Neuron (in vitro differentiated cells): ENCODE measurements at regions not wholly inside any gene's neighbourhood (a gene's known extent, or its start where the extent isn't known, plus 50 kb on each side); places are given as distances from the start of the nearest gene placed in this dataset.
"Not testable (repeated sequence)": the region's sequence is repeated elsewhere in the genome, so short reads cannot be mapped to it uniquely, and the experiment has no call there.

Experiments used
- H2AFZ ChIP-seq: one replicate; pipeline ENCODE4 v1.6.1; 2013; ENCODE audit warnings: low read depth, mild to moderate bottlenecking, inconsistent platforms, low read length, moderate library complexity
- H3K27me3 ChIP-seq: one replicate; pipeline ENCODE4 v1.6.1; 2013; ENCODE audit warnings: low read length; ENCODE audit not compliant: insufficient read depth
- H3K36me3 ChIP-seq: one replicate; pipeline ENCODE4 v1.6.1; 2013; ENCODE audit warnings: low read length; ENCODE audit not compliant: insufficient read depth
- H3K4me1 ChIP-seq: one replicate; pipeline ENCODE4 v1.6.1; 2013; ENCODE audit warnings: low read length; ENCODE audit not compliant: insufficient read depth
- H3K4me3 ChIP-seq: 2 replicates; pipeline ENCODE4 v1.5.1; 2013; ENCODE audit warnings: mild to moderate bottlenecking, low read length, moderate library complexity
- H3K9me3 ChIP-seq: one replicate; pipeline ENCODE4 v1.6.1; 2013; ENCODE audit warnings: low read length

GRCh38 chr5:116892993-116893392 is 318.4 kb upstream of the SEMA6A start:
- Histone ChIP-seq H3K9me3 (no peaks in the 10 kb centered on the region), H3K27me3 (no peaks in the 10 kb centered on the region), H3K4me3 (no peak overlapping the region), H3K36me3 (no peaks in the 10 kb centered on the region), H3K4me1 (no peaks in the 10 kb centered on the region), H2AFZ (no peak overlapping the region)

GRCh38 chr5:116887104-116887503 is 312.5 kb upstream of the SEMA6A start:
- Histone ChIP-seq H3K4me1 (no peaks in the 10 kb centered on the region), H2AFZ (no peak overlapping the region), H3K4me3 (no peak overlapping the region), H3K9me3 (no peaks in the 10 kb centered on the region), H3K36me3 (no peaks in the 10 kb centered on the region), H3K27me3 (no peaks in the 10 kb centered on the region)

GRCh38 chr5:116885825-116886224 is 311.2 kb upstream of the SEMA6A start:
- no peaks in the 10 kb centered on the region for H3K4me1 ChIP-seq
- no peak overlapping the region for H2AFZ ChIP-seq
- no peaks in the 10 kb centered on the region for H3K9me3 ChIP-seq
- H3K27me3 ChIP-seq, result no peaks in the 10 kb centered on the region
- no peak overlapping the region for H3K4me3 ChIP-seq
- H3K36me3 ChIP-seq, result no peaks in the 10 kb centered on the region

- Histone ChIP-seq H3K36me3 (no peaks in the 10 kb centered on the region), H3K4me1 (no peaks in the 10 kb centered on the region), H3K9me3 (no peaks in the 10 kb centered on the region), H2AFZ (no peak overlapping the region), H3K27me3 (no peaks in the 10 kb centered on the region), H3K4me3 (no peak overlapping the region)
Observed at GRCh38 chr5:116883875-116884274, 309.3 kb upstream of the SEMA6A start.

- H3K9me3 ChIP-seq, result no peaks in the 10 kb centered on the region
- no peak overlapping the region for H3K4me3 ChIP-seq
- no peaks in the 10 kb centered on the region for H3K27me3 ChIP-seq
- no peak overlapping the region for H2AFZ ChIP-seq
- H3K4me1 ChIP-seq, result no peaks in the 10 kb centered on the region
- no peaks in the 10 kb centered on the region for H3K36me3 ChIP-seq
Observed at GRCh38 chr5:116881921-116882531, 307.4 kb upstream of the SEMA6A start.

- no peaks in the 10 kb centered on the region for H3K9me3 ChIP-seq
- H3K27me3 ChIP-seq, result no peaks in the 10 kb centered on the region
- no peaks in the 10 kb centered on the region for H3K4me1 ChIP-seq
- H3K4me3 ChIP-seq, result no peak overlapping the region
- H2AFZ ChIP-seq, result no peak overlapping the region
- no peaks in the 10 kb centered on the region for H3K36me3 ChIP-seq
Observed at GRCh38 chr5:116880601-116881000, 306.0 kb upstream of the SEMA6A start.

- no peaks in the 10 kb centered on the region for H3K27me3 ChIP-seq
- H3K4me3 ChIP-seq, result no peak overlapping the region
- no peaks in the 10 kb centered on the region for H3K36me3 ChIP-seq
- no peaks in the 10 kb centered on the region for H3K9me3 ChIP-seq
- H3K4me1 ChIP-seq, result no peaks in the 10 kb centered on the region
- H2AFZ ChIP-seq, result no peak overlapping the region
Observed at GRCh38 chr5:116880150-116880549, 305.5 kb upstream of the SEMA6A start.

GRCh38 chr5:116876240-116876840 is 301.7 kb upstream of the SEMA6A start:
- H2AFZ ChIP-seq, result no peak overlapping the region
- H3K4me3 ChIP-seq, result no peak overlapping the region
- no peaks in the 10 kb centered on the region for H3K4me1 ChIP-seq

GRCh38 chr5:116872986-116873385 is 298.4 kb upstream of the SEMA6A start:
- Histone ChIP-seq H2AFZ (no peak overlapping the region), H3K4me3 (no peak overlapping the region), H3K4me1 (no peaks in the 10 kb centered on the region), H3K9me3 (no peaks in the 10 kb centered on the region), H3K27me3 (no peaks in the 10 kb centered on the region), H3K36me3 (no peaks in the 10 kb centered on the region)

More at GRCh38 chr5:116876240-116876840, 301.7 kb upstream of the SEMA6A start:
- Histone ChIP-seq H3K36me3 (no peaks in the 10 kb centered on the region), H3K27me3 (no peaks in the 10 kb centered on the region), H3K9me3 (no peaks in the 10 kb centered on the region)

GRCh38 chr5:116872486-116872885 is 297.9 kb upstream of the SEMA6A start:
- Histone ChIP-seq H3K27me3 (no peaks in the 10 kb centered on the region), H3K4me1 (no peaks in the 10 kb centered on the region), H2AFZ (no peak overlapping the region), H3K4me3 (no peak overlapping the region), H3K36me3 (no peaks in the 10 kb centered on the region), H3K9me3 (no peaks in the 10 kb centered on the region)

- H3K4me3 ChIP-seq, H3K9me3 ChIP-seq, H3K27me3 ChIP-seq, H2AFZ ChIP-seq, H3K36me3 ChIP-seq: not testable (repeated sequence)
- H3K4me1 ChIP-seq, result peaks cover 15% of the 10 kb centered on the region
Observed at GRCh38 chr5:116867825-116868224, 293.2 kb upstream of the SEMA6A start.

- H3K9me3 ChIP-seq, result no peaks in the 10 kb centered on the region
- H3K4me1 ChIP-seq, result peaks cover 15% of the 10 kb centered on the region
- no peak overlapping the region for H3K4me3 ChIP-seq
- H3K27me3 ChIP-seq, result no peaks in the 10 kb centered on the region
- H2AFZ ChIP-seq, result no peak overlapping the region
- no peaks in the 10 kb centered on the region for H3K36me3 ChIP-seq
Observed at GRCh38 chr5:116865651-116866050, 291.0 kb upstream of the SEMA6A start.

GRCh38 chr5:116864838-116865190 is 290.2 kb upstream of the SEMA6A start:
- peaks cover 15% of the 10 kb centered on the region for H3K4me1 ChIP-seq
- no peak overlapping the region for H2AFZ ChIP-seq
- no peaks in the 10 kb centered on the region for H3K9me3 ChIP-seq
- no peaks in the 10 kb centered on the region for H3K36me3 ChIP-seq
- H3K4me3 ChIP-seq, result no peak overlapping the region
- H3K27me3 ChIP-seq, result no peaks in the 10 kb centered on the region
